ENCODE measurements at regions not wholly inside any gene's neighbourhood (a gene's known extent, or its start where the extent isn't known, plus 50 kb on each side); places are given as distances from the start of the nearest gene placed in this dataset.

GRCh38 chr22:27329131-27329850 is 472.3 kb downstream of the MN1 start:
- no peaks in the 10 kb centered on the region for H3K36me3 ChIP-seq (ENCODE audit: control insufficient read depth, insufficient read depth, low read length)
- TF ChIP-seq, protein P1, sequence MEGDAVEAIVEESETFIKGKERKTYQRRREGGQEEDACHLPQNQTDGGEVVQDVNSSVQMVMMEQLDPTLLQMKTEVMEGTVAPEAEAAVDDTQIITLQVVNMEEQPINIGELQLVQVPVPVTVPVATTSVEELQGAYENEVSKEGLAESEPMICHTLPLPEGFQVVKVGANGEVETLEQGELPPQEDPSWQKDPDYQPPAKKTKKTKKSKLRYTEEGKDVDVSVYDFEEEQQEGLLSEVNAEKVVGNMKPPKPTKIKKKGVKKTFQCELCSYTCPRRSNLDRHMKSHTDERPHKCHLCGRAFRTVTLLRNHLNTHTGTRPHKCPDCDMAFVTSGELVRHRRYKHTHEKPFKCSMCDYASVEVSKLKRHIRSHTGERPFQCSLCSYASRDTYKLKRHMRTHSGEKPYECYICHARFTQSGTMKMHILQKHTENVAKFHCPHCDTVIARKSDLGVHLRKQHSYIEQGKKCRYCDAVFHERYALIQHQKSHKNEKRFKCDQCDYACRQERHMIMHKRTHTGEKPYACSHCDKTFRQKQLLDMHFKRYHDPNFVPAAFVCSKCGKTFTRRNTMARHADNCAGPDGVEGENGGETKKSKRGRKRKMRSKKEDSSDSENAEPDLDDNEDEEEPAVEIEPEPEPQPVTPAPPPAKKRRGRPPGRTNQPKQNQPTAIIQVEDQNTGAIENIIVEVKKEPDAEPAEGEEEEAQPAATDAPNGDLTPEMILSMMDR (IDR thresholded peaks at IDR 0.05; ENCODE audit: insufficient read depth, low read length, poor library complexity, severe bottlenecking), result no peak
- no peak for DNase-seq (ENCODE audit: extremely low read depth, insufficient read length)
- no peaks in the 10 kb centered on the region for H3K27me3 ChIP-seq (replicated peaks; ENCODE audit: control insufficient read depth, insufficient read depth, low read length)
- no peak overlapping the region for H3K4me3 ChIP-seq (replicated peaks; ENCODE audit: low read depth, low read length)

DNA sequence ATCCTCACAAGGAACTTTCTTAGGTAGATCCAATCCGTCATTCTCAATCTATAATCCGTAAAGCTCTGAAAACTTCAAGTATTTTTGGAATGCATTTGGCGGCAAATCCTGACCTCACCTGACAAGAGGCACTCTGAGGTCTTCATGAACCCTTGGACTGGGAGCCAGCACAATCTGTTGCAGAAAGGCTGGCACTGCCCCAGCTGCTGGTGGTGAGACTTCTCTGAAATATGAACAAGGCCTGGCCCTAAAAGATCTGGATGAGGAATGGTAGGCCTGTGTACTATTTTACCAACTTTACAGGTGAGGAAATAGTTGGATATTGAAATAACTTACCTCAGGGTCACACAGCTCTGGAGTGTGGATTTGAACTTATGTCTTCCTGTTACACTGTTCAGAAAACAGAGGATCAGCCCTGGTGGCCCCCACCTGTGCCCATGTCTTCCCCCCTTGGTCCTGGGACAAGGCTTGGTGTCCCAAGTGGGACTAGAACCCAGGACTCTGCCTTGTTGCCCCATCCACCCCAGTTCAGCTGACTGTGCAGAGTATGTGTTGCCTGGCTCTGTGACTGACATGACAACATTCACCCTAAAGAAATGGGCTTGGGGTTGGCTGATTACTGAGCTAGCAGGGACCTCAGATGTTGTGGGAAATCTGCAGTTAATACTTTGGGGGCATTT is 471.4 kb downstream of the MN1 start:
- H3K27me3 ChIP-seq (replicated peaks; ENCODE audit: control insufficient read depth, insufficient read depth, low read length), result no peaks in the 10 kb centered on the region
- TF ChIP-seq, protein P1 (IDR thresholded peaks at IDR 0.05; ENCODE audit: insufficient read depth, low read length, poor library complexity, severe bottlenecking), result no peak
- DNase-seq (ENCODE audit: extremely low read depth, insufficient read length), result no peak
- no peaks in the 10 kb centered on the region for H3K36me3 ChIP-seq (ENCODE audit: control insufficient read depth, insufficient read depth, low read length)
- no peak overlapping the region for H3K4me3 ChIP-seq (replicated peaks; ENCODE audit: low read depth, low read length)

DNA sequence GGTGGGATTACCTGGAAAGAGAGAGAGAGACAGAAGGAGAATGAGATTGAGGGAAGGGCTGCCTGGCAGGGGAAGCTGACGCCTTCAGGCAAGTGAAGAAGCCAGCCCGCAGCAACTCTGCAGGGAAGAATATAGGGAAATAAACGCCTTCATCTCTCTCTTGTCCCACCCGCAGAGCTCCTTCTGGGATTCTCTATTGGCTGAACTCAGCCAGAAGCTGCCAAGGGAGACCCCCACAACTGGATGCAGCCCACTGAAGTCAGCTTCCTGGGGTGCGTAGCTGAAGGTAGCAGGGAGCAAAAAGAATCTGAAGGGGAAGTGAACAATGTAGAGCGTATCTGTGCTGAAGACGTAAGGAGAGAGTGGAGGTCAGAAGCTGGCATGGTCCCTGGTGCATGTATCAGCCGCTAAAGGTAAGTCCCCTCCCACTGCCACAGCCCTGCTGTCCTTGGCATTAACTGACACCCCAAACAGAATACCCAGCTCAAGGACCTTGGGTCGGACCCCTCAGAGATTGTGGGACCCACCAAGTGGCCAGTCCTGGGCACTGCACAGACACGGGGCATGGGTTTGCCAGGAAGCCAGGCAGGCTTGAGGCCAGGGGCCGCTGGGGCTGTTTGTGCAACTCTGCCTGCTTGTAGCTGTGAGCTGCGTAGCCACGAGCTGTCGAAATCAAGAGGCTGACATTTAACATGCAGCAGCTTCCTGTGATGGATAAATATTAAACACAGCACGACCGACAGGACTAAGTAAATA is 469.9 kb downstream of the MN1 start:
- Histone ChIP-seq H3K36me3 (ENCODE audit: control insufficient read depth, insufficient read depth, low read length) (no peaks in the 10 kb centered on the region), H3K4me3 (replicated peaks; ENCODE audit: low read depth, low read length) (no peak overlapping the region), H3K27me3 (replicated peaks; ENCODE audit: control insufficient read depth, insufficient read depth, low read length) (no peaks in the 10 kb centered on the region)
- no peak for DNase-seq (ENCODE audit: extremely low read depth, insufficient read length)
- TF ChIP-seq, protein P1 (IDR thresholded peaks at IDR 0.05; ENCODE audit: insufficient read depth, low read length, poor library complexity, severe bottlenecking), result peak; percentile 8

DNA sequence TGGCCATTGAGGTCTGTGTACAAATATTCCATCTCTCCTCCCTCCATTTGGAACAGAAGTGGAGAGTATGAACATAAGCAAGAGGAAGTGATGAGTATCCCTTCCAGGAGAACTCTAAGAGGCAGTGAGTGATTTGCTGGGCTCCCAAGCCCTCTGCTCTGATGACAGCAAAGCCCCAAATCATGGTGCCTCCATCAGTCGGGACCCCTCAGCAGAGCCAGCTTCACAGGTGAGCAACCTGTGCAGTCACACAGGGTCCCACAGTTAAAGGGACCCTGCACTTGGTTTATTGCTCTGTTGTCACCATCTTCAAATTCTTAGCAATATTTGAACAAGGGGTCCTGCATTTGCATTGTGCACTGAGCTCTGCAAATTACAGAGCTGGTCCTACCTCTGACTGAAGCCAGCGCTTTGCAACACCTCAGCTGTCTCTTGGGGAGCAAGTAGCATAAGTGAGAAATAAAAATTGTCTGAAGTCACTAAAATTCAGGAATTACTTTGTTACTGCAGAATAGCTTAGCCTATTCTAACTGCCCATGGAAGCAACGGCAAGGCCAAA is 466.4 kb downstream of the MN1 start:
- H3K4me3 ChIP-seq (replicated peaks; ENCODE audit: low read depth, low read length), result no peak overlapping the region
- DNase-seq (ENCODE audit: extremely low read depth, insufficient read length), result no peak

More for the DNA sequence above, 466.4 kb downstream of the MN1 start:
- no peaks in the 10 kb centered on the region for H3K36me3 ChIP-seq (ENCODE audit: control insufficient read depth, insufficient read depth, low read length)
- no peaks in the 10 kb centered on the region for H3K27me3 ChIP-seq (replicated peaks; ENCODE audit: control insufficient read depth, insufficient read depth, low read length)
- TF ChIP-seq, protein P1 (IDR thresholded peaks at IDR 0.05; ENCODE audit: insufficient read depth, low read length, poor library complexity, severe bottlenecking), result no peak

All from GM06990 (cell line).